ENCODE measurements at regions not wholly inside any gene's neighbourhood (a gene's known extent, or its start where the extent isn't known, plus 50 kb on each side); places are given as distances from the start of the nearest gene placed in this dataset.

DNA sequence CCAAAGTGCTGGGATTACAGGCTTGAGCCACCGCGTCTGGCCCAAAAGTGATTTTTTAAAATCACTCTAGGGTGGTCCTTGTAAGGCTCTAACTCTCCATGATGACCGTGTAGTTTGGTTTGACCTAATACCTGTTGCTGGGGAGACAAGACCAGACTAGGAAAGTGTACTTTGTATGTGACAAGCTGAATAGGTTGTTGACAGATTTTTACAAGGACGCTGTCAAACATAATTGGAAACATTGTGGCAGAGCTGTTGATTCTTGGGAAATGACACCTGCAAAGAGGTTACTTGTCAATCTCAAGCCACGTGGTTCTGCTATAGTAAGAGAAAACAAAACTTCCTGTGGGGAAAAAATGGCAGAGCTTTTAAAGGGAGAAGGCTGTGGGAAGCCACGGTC is 802.4 kb upstream of the HS3ST1 start:
- H3K36me3 ChIP-seq (replicated peaks in 1 of 2), result no peaks in the 10 kb centered on the region
- H3K27me3 ChIP-seq, result no peaks in the 10 kb centered on the region
- H3K4me3 ChIP-seq, result no peak overlapping the region
- intact Hi-C loops (cut with DNase I), result no loop called here
- no peak for DNase-seq
- TF ChIP-seq CTCF (IDR thresholded peaks at IDR 0.05) (no peak), POLR2A (IDR thresholded peaks at IDR 0.05) (no peak)
- H3K9me3 ChIP-seq (replicated peaks in 1 of 3), result no peaks in the 10 kb centered on the region
- no peaks in the 10 kb centered on the region for H3K4me1 ChIP-seq (replicated peaks in 1 of 2)
- 67 to 73% (median 68%) methylated on average over 6 of the region's 6 CpGs for WGBS, 4 donors
- H3K27ac ChIP-seq, result no peak overlapping the region

- Histone ChIP-seq H3K4me1 (replicated peaks in 1 of 2) (no peaks in the 10 kb centered on the region), H3K27ac (no peak overlapping the region), H3K9me3 (replicated peaks in 1 of 3) (peaks cover 0 to 3% (median 0%) of the 10 kb centered on the region in 3 donors), H3K4me3 (no peak overlapping the region), H3K36me3 (replicated peaks in 1 of 2) (no peaks in the 10 kb centered on the region), H3K27me3 (no peaks in the 10 kb centered on the region)
- TF ChIP-seq CTCF (IDR thresholded peaks at IDR 0.05) (no peak), POLR2A (IDR thresholded peaks at IDR 0.05) (no peak)
- 67 to 71% (median 69%) methylated on average over 2 of the region's 2 CpGs for WGBS, 4 donors
- no peak for DNase-seq
- intact Hi-C loops (cut with DNase I), result no loop called here
These were observed 792.3 kb upstream of the HS3ST1 start for GRCh38 chr4:12221031-12221430.

GRCh38 chr4:12211636-12212035 is 782.9 kb upstream of the HS3ST1 start:
- Histone ChIP-seq H3K9me3 (replicated peaks in 1 of 3) (no peaks in the 10 kb centered on the region), H3K4me3 (no peak overlapping the region), H3K27me3 (no peaks in the 10 kb centered on the region), H3K36me3 (replicated peaks in 1 of 2) (no peaks in the 10 kb centered on the region), H3K27ac (no peak overlapping the region), H3K4me1 (replicated peaks in 1 of 2) (no peaks in the 10 kb centered on the region)
- intact Hi-C loops (cut with DNase I), result no loop called here
- no peak for TF ChIP-seq POLR2A (IDR thresholded peaks at IDR 0.05)
- no peak for TF ChIP-seq CTCF (IDR thresholded peaks at IDR 0.05)
- DNase-seq, result no peak
- WGBS, 4 donors, result 70 to 83% (median 72%) methylated on average over 7 of the region's 7 CpGs

- Histone ChIP-seq H3K27ac (no peak overlapping the region), H3K9me3 (replicated peaks in 1 of 3) (no peaks in the 10 kb centered on the region), H3K36me3 (replicated peaks in 1 of 2) (no peaks in the 10 kb centered on the region), H3K4me3 (no peak overlapping the region), H3K27me3 (no peaks in the 10 kb centered on the region), H3K4me1 (replicated peaks in 1 of 2) (no peaks in the 10 kb centered on the region)
- TF ChIP-seq CTCF (IDR thresholded peaks at IDR 0.05) (no peak), POLR2A (IDR thresholded peaks at IDR 0.05) (no peak)
- WGBS, 4 donors, result 70 to 93% (median 78%) methylated on average over 3 of the region's 3 CpGs
- intact Hi-C loops (cut with DNase I), result no loop called here
- DNase-seq, result no peak
These were observed 778.7 kb upstream of the HS3ST1 start for GRCh38 chr4:12207396-12207795.
